HG03025 (cell line): ENCODE measurements at regions not wholly inside any gene's neighbourhood (a gene's known extent, or its start where the extent isn't known, plus 50 kb on each side); places are given as distances from the start of the nearest gene placed in this dataset.

ENCODE experiments used
- ATAC-seq: cut with Tn5 transposase; IDR thresholded peaks from one replicate; pipeline ENCODE4 v1.9.1; 2021; ENCODE audit warnings: mild to moderate bottlenecking, moderate library complexity; ENCODE audit not compliant: unreplicated experiment, low FRiP score

GRCh38 chr6:133816171-133816570 is 72.7 kb upstream of the TCF21 start:
- ATAC-seq = no peak

- ATAC-seq = peak; percentile 66
Measured at GRCh38 chr6:133817460-133818047, 71.4 kb upstream of the TCF21 start.

- ATAC-seq = no peak
Measured at GRCh38 chr6:133818320-133818719, 70.6 kb upstream of the TCF21 start.

- ATAC-seq = no peak
Measured at GRCh38 chr6:133820208-133820607, 68.7 kb upstream of the TCF21 start.

- no peak for ATAC-seq
Measured at GRCh38 chr6:133827766-133828165, 61.1 kb upstream of the TCF21 start.

- ATAC-seq = no peak
Measured at GRCh38 chr6:133833949-133834359, 55.0 kb upstream of the TCF21 start.

- no peak for ATAC-seq
Measured at GRCh38 chr6:133834472-133835170, 54.3 kb upstream of the TCF21 start.

GRCh38 chr6:133835901-133836300 is 53.0 kb upstream of the TCF21 start:
- ATAC-seq = no peak

GRCh38 chr6:133837801-133838349 is 51.0 kb upstream of the TCF21 start:
- ATAC-seq = peak; percentile 57
